Smooth muscle cell (in vitro differentiated cells): ENCODE measurements at regions not wholly inside any gene's neighbourhood (a gene's known extent, or its start where the extent isn't known, plus 50 kb on each side); places are given as distances from the start of the nearest gene placed in this dataset.

ENCODE experiments used
- DNase-seq: peaks from one replicate; lab custom pipeline; 2025; ENCODE audit not compliant: unreplicated experiment; lab: John Stamatoyannopoulos, UW
- H2AFZ ChIP-seq: fragments of 200-600 bp; sonication (generic); 2 replicates; pipeline ENCODE4 v1.6.0; 2016; ENCODE audit warnings: antibody characterized with exemption, low read depth, mild to moderate bottlenecking
- H3F3A ChIP-seq: fragments of 200-600 bp; sonication (generic); 2 replicates; pipeline ENCODE4 v1.6.0; 2017; ENCODE audit warnings: antibody characterized with exemption, low read depth
- H3K27ac ChIP-seq: fragments of 200-600 bp; sonication (generic); 2 replicates; pipeline ENCODE4 v1.5.1; 2016; ENCODE audit warnings: low read depth, mild to moderate bottlenecking
- H3K27me3 ChIP-seq: fragments of 200-600 bp; sonication (generic); 2 replicates; pipeline ENCODE4 v1.6.1; 2016; ENCODE audit warnings: low read depth, mild to moderate bottlenecking
- H3K36me3 ChIP-seq: fragments of 200-600 bp; sonication (generic); 2 replicates; pipeline ENCODE4 v1.5.1; 2016; ENCODE audit warnings: low read depth
- H3K4me1 ChIP-seq: fragments of 200-600 bp; sonication (generic); 2 replicates; pipeline ENCODE4 v1.5.1; 2016; ENCODE audit warnings: low read depth
- H3K4me2 ChIP-seq: fragments of 200-600 bp; sonication (generic); 2 replicates; pipeline ENCODE4 v1.6.0; 2016; ENCODE audit warnings: mild to moderate bottlenecking
- H3K4me3 ChIP-seq: fragments of 200-600 bp; sonication (generic); 2 replicates; pipeline ENCODE4 v1.5.1; 2016; ENCODE audit warnings: mild to moderate bottlenecking
- H3K79me2 ChIP-seq: fragments of 200-600 bp; sonication (generic); 2 replicates; pipeline ENCODE4 v1.6.0; 2016; ENCODE audit warnings: low read depth, mild to moderate bottlenecking
- H3K9ac ChIP-seq: fragments of 200-600 bp; sonication (generic); 2 replicates; pipeline ENCODE4 v1.6.0; 2016; ENCODE audit warnings: low read depth
- H3K9me3 ChIP-seq: fragments of 200-600 bp; sonication (generic); replicated peaks from 2 replicates; pipeline ENCODE4 v1.5.1; 2016; ENCODE audit warnings: low read depth
- H4K20me1 ChIP-seq: fragments of 200-600 bp; sonication (generic); 2 replicates; pipeline ENCODE4 v1.6.0; 2016; ENCODE audit warnings: low read depth
- WGBS: methylation state at CpG from one replicate; pipeline ENCODE4 v1.1.7; 2016; ENCODE audit warnings: low lambda C conversion rate; 5-methylcytosine and 5-hydroxymethylcytosine counted together
- TF ChIP-seq, protein P1 (sequence below): fragments of 200-600 bp; sonication (generic); IDR thresholded peaks from 2 replicates; pipeline ENCODE4 v1.5.1; 2017; ENCODE audit warnings: borderline replicate concordance, mild to moderate bottlenecking, antibody characterized with exemption; ENCODE audit not compliant: insufficient read depth, poor library complexity, severe bottlenecking

DNA sequence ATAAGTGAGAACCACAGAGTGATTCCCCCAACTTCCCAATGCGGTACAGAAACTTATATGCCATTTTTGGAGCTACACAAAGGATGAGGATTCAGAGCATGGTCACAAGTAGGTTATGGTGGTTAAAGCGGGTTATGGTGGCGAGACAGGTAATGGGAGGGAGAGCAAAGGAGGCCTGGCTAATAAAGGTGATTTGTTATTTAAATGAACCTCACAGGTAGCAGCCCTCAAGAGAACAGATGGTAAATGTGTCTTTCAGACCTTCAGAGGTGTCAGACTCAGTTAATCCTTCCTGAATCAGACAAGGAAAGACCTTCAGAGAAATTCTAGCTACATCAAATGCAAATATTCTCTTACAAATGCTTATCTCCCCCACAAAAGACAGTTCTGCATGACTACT, 1971.4 kb downstream of the OLFM4 start:
- no peak overlapping the region for H3K4me2 ChIP-seq
- H3K79me2 ChIP-seq, result no peaks in the 10 kb centered on the region
- 71% methylated on average over 3 of the region's 3 CpGs for WGBS
- no peak overlapping the region for H2AFZ ChIP-seq
- H3K36me3 ChIP-seq, result no peaks in the 10 kb centered on the region
- no peak for DNase-seq
- no peaks in the 10 kb centered on the region for H3F3A ChIP-seq
- H4K20me1 ChIP-seq, result no peaks in the 10 kb centered on the region
- H3K4me3 ChIP-seq, result no peak overlapping the region
- no peak overlapping the region for H3K9ac ChIP-seq
- no peaks in the 10 kb centered on the region for H3K4me1 ChIP-seq
- TF ChIP-seq, protein P1, sequence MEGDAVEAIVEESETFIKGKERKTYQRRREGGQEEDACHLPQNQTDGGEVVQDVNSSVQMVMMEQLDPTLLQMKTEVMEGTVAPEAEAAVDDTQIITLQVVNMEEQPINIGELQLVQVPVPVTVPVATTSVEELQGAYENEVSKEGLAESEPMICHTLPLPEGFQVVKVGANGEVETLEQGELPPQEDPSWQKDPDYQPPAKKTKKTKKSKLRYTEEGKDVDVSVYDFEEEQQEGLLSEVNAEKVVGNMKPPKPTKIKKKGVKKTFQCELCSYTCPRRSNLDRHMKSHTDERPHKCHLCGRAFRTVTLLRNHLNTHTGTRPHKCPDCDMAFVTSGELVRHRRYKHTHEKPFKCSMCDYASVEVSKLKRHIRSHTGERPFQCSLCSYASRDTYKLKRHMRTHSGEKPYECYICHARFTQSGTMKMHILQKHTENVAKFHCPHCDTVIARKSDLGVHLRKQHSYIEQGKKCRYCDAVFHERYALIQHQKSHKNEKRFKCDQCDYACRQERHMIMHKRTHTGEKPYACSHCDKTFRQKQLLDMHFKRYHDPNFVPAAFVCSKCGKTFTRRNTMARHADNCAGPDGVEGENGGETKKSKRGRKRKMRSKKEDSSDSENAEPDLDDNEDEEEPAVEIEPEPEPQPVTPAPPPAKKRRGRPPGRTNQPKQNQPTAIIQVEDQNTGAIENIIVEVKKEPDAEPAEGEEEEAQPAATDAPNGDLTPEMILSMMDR, result no peak
- H3K27me3 ChIP-seq, result no peaks in the 10 kb centered on the region
- H3K9me3 ChIP-seq, result no peaks in the 10 kb centered on the region
- H3K27ac ChIP-seq, result no peak overlapping the region

- H3K27me3 ChIP-seq, result no peaks in the 10 kb centered on the region
- H3K36me3 ChIP-seq, result no peaks in the 10 kb centered on the region
- DNase-seq, result no peak
- H3K79me2 ChIP-seq, result no peaks in the 10 kb centered on the region
- no peaks in the 10 kb centered on the region for H3F3A ChIP-seq
- no peak overlapping the region for H3K27ac ChIP-seq
- no peak overlapping the region for H3K4me3 ChIP-seq
- H3K4me2 ChIP-seq, result no peak overlapping the region
- TF ChIP-seq, protein P1, result no peak
- H4K20me1 ChIP-seq, result no peaks in the 10 kb centered on the region
- no peaks in the 10 kb centered on the region for H3K9me3 ChIP-seq
- WGBS, result 83% methylated on average over 5 of the region's 5 CpGs
- no peaks in the 10 kb centered on the region for H3K4me1 ChIP-seq
- H2AFZ ChIP-seq, result no peak overlapping the region
- H3K9ac ChIP-seq, result no peak overlapping the region
Observed at GRCh38 chr13:55000844-55001243, 1972.2 kb downstream of the OLFM4 start.

DNA sequence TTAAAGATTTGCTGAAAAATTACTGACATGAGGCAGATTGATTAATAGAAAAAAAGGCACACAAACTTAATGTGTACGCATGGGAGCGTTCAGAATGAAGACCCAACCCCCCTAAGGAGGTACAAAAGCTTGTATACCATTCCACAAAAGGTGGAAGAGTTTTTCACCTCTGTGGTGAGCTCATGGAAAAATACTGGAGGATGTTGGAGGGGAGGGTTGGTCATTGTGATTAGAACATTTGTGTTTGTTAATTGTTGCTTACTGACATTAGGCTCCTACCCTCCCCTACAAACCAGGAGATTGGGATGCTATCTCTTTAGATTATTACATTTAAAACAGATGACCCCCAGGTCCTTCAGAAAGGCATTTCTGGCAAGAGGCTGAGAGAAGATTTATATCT, 1973.3 kb downstream of the OLFM4 start:
- 84% methylated on average over 2 of the region's 2 CpGs for WGBS

GRCh38 chr13:55007681-55008080, 1979.1 kb downstream of the OLFM4 start:
- TF ChIP-seq, protein P1, result no peak
- Histone ChIP-seq H4K20me1 (no peaks in the 10 kb centered on the region), H2AFZ (no peak overlapping the region), H3K27ac (no peak overlapping the region), H3K4me1 (no peaks in the 10 kb centered on the region), H3K9me3 (no peaks in the 10 kb centered on the region), H3K27me3 (no peaks in the 10 kb centered on the region), H3K4me3 (no peak overlapping the region), H3K36me3 (no peaks in the 10 kb centered on the region), H3F3A (no peaks in the 10 kb centered on the region), H3K79me2 (no peaks in the 10 kb centered on the region), H3K4me2 (no peak overlapping the region), H3K9ac (no peak overlapping the region)
- 73% methylated on average over 2 of the region's 2 CpGs for WGBS
- no peak for DNase-seq

More for the DNA sequence above, 1973.3 kb downstream of the OLFM4 start:
- no peak overlapping the region for H3K4me3 ChIP-seq
- H4K20me1 ChIP-seq, result no peaks in the 10 kb centered on the region
- H3K4me1 ChIP-seq, result no peaks in the 10 kb centered on the region
- H3K9me3 ChIP-seq, result no peaks in the 10 kb centered on the region
- H3K36me3 ChIP-seq, result no peaks in the 10 kb centered on the region
- no peaks in the 10 kb centered on the region for H3F3A ChIP-seq
- no peak overlapping the region for H2AFZ ChIP-seq
- no peaks in the 10 kb centered on the region for H3K27me3 ChIP-seq
- no peak for DNase-seq
- TF ChIP-seq, protein P1, result no peak
- no peak overlapping the region for H3K27ac ChIP-seq
- H3K4me2 ChIP-seq, result no peak overlapping the region
- no peaks in the 10 kb centered on the region for H3K79me2 ChIP-seq
- no peak overlapping the region for H3K9ac ChIP-seq
